ENCODE measurements at regions not wholly inside any gene's neighbourhood (a gene's known extent, or its start where the extent isn't known, plus 50 kb on each side); places are given as distances from the start of the nearest gene placed in this dataset.

GRCh38 chr3:193991666-193992424, 144.1 kb upstream of the HES1 start:
- no peak overlapping the region for H3K27ac ChIP-seq
- no peak for DNase-seq (ENCODE audit: low spot score)
- WGBS: 89% methylated on average over 14 of the region's 14 CpGs
- no peaks in the 10 kb centered on the region for H3K4me1 ChIP-seq (replicated peaks)
- H3K4me3 ChIP-seq: no peak overlapping the region
- no peaks in the 10 kb centered on the region for H3K27me3 ChIP-seq (replicated peaks; ENCODE audit: insufficient read depth)
- H3K9me3 ChIP-seq: no peaks in the 10 kb centered on the region
- intact Hi-C loops (cut with DNase I): no loop called here
- H3K36me3 ChIP-seq: no peaks in the 10 kb centered on the region
- TF ChIP-seq CTCF (IDR thresholded peaks at IDR 0.05): no peak
- TF ChIP-seq POLR2AphosphoS5 (IDR thresholded peaks at IDR 0.05): no peak
- no peak for TF ChIP-seq POLR2A (IDR thresholded peaks at IDR 0.05)

GRCh38 chr3:193992425-193993037, 143.4 kb upstream of the HES1 start:
- TF ChIP-seq POLR2AphosphoS5 (IDR thresholded peaks at IDR 0.05) (no peak), CTCF (IDR thresholded peaks at IDR 0.05) (no peak), POLR2A (IDR thresholded peaks at IDR 0.05) (no peak)
- no peak overlapping the region for H3K27ac ChIP-seq
- no peaks in the 10 kb centered on the region for H3K36me3 ChIP-seq
- intact Hi-C loops (cut with DNase I): no loop called here
- H3K4me1 ChIP-seq (replicated peaks): no peaks in the 10 kb centered on the region
- H3K9me3 ChIP-seq: no peaks in the 10 kb centered on the region
- WGBS: 85% methylated on average over 2 of the region's 2 CpGs
- no peaks in the 10 kb centered on the region for H3K27me3 ChIP-seq (replicated peaks; ENCODE audit: insufficient read depth)
- DNase-seq (ENCODE audit: low spot score): no peak
- no peak overlapping the region for H3K4me3 ChIP-seq

DNA sequence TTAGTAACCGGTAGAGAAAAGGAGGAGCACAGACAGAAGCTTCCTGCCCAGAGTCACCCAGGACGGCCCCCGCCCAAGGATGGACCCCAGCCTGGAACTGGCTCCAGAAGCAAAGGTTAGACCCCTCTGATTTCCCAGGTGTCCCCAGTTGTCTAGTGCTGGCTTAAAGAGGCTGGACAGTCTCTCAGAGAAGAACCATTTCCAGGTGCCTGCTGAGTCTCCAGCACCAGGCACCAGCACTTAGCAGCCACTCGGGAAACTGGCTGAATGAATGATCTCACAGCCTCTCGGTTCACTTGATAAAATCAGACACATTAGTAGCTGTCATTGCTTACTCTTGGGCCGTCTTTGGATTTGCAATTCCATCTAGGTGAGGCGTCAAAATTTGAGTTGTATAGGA, 139.7 kb upstream of the HES1 start:
- H3K36me3 ChIP-seq: no peaks in the 10 kb centered on the region
- H3K9me3 ChIP-seq: no peaks in the 10 kb centered on the region
- no peaks in the 10 kb centered on the region for H3K27me3 ChIP-seq (replicated peaks; ENCODE audit: insufficient read depth)
- DNase-seq (ENCODE audit: low spot score): no peak
- H3K27ac ChIP-seq: no peak overlapping the region
- intact Hi-C loops (cut with DNase I): no loop called here
- no peaks in the 10 kb centered on the region for H3K4me1 ChIP-seq (replicated peaks)
- no peak overlapping the region for H3K4me3 ChIP-seq
- TF ChIP-seq POLR2AphosphoS5 (IDR thresholded peaks at IDR 0.05) (no peak), POLR2A (IDR thresholded peaks at IDR 0.05) (no peak), CTCF (IDR thresholded peaks at IDR 0.05) (no peak)
- 95% methylated on average over 7 of the region's 7 CpGs for WGBS

DNA sequence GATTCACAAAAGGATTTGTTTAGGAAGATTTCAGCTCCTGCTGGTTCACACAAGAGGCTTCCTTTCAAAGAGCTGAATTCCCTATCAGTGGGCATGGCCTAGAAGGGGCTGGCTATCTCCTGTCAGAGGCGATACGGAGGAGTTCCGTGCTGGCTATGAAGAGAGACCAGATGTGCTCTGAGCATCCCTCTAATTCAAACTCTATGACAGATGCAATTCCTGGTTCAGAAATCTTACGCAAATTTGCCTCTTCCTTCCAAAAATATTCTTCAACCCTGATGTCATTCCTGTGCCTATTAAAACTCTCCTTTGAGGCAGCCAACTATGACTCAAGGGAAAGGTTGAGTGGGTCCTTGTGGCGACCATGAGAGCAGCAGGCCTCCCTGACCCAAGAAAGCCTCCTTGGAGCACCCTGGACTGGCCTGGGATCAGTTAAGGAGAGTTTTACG, 139.3 kb upstream of the HES1 start:
- Histone ChIP-seq H3K4me3 (no peak overlapping the region), H3K27me3 (replicated peaks; ENCODE audit: insufficient read depth) (no peaks in the 10 kb centered on the region), H3K27ac (peak overlapping the region; percentile 46 to 70), H3K36me3 (no peaks in the 10 kb centered on the region), H3K4me1 (replicated peaks) (no peaks in the 10 kb centered on the region), H3K9me3 (no peaks in the 10 kb centered on the region)
- TF ChIP-seq CTCF (IDR thresholded peaks at IDR 0.05): no peak
- no peak for TF ChIP-seq POLR2AphosphoS5 (IDR thresholded peaks at IDR 0.05)
- TF ChIP-seq POLR2A (IDR thresholded peaks at IDR 0.05): no peak
- no peak for DNase-seq (ENCODE audit: low spot score)
- intact Hi-C loops (cut with DNase I): no loop called here
- 84% methylated on average over 6 of the region's 6 CpGs for WGBS

Data from prostate gland (tissue), 2 donors.